Chondrocyte (in vitro differentiated cells): ENCODE measurements at regions not wholly inside any gene's neighbourhood (a gene's known extent, or its start where the extent isn't known, plus 50 kb on each side); places are given as distances from the start of the nearest gene placed in this dataset.

Experiments
- DNase-seq: peaks from one replicate; pipeline ENCODE4 v3.0.0; 2021; ENCODE audit warnings: mixed read lengths, low spot score
- H3K27ac Mint-ChIP-seq: one replicate; pipeline ENCODE4 v1.8.0; 2021; ENCODE audit warnings: mild to moderate bottlenecking, moderate library complexity, mixed read lengths; ENCODE audit not compliant: unreplicated experiment
- H3K27me3 Mint-ChIP-seq: 2 replicates; pipeline ENCODE4 v1.8.0; 2021; ENCODE audit warnings: low read depth, mixed read lengths
- H3K36me3 Mint-ChIP-seq: 2 replicates; pipeline ENCODE4 v1.8.0; 2021; ENCODE audit warnings: low read depth, mixed read lengths
- H3K4me1 Mint-ChIP-seq: 2 replicates; pipeline ENCODE4 v1.8.0; 2021; ENCODE audit warnings: low read depth, mild to moderate bottlenecking, mixed read lengths
- H3K4me3 Mint-ChIP-seq: one replicate; pipeline ENCODE4 v1.8.0; 2021; ENCODE audit warnings: mild to moderate bottlenecking, moderate library complexity, mixed read lengths; ENCODE audit not compliant: unreplicated experiment
- H3K9me3 Mint-ChIP-seq: 2 replicates; pipeline ENCODE4 v1.8.0; 2021; ENCODE audit warnings: low read depth, mixed read lengths
- TF ChIP-seq, protein P1 (sequence below): fragments of 200-600 bp; sonication (generic); IDR thresholded peaks from 2 replicates; pipeline ENCODE4 v1.5.0; 2021; ENCODE audit warnings: antibody characterized with exemption, mild to moderate bottlenecking, moderate library complexity

DNA sequence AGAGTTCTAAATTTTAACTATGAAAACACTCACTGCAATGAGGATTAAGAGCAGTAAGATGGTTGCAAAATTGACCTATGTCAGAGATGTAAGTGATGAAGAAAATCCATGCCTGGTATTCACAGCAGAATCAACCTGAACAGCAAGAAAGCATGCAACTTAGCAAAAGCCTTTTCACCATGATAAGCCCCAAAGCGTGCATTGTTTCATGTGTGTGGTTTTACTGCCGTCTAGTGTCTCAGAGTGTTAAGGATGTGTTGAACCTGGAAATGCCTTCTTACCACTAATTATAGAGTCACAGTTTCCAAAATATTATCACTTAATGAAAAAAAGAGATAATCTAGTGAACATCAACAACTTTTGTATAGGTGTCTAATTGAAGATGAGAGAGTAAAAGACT lies 415.2 kb upstream of the TRPC7 start:
- H3K4me1 Mint-ChIP-seq, result peaks cover 22% of the 10 kb centered on the region
- peaks cover 2% of the 10 kb centered on the region for H3K36me3 Mint-ChIP-seq

DNA sequence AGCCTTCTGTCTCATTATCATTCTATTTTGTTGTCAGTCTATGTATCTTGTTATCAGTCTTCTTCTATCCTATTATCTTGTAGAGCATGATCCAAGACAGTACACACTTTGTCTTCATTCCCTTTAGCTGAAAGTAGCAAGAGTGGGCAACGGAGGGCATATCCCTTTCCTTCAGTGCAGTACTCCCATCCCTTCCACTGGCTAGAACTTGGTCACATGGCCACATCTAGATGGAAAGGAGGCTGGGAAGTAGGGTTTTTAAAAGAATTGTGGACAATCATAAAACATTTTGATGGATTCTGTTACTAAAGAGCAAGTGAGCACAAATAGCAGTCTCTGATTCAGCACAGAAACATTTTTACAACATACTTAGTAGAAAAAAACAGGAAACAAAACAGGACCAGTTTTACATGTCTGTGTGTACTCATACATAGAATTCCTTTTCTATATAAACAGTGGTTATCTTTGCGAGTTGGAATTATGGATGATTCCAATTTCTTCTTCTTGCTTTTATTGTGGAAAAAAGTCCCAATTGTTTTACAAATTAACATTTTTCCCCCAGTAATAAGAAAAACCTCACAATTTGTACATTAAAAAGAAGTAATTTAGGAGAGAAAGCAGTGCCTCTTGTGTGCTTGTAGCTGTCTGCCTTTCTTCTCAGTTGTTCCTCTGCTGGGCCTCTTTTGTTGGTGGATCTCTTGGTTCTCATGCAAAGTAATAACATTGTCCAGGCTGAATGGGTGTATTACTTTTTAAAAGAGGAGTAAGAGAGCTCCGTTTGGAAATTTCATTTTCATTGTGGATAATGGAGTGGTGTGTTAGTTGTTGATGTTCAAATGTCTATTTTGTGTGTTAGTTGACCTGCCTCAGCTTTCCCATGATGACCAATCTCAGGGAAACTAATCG lies 410.9 kb upstream of the TRPC7 start:
- peaks cover 17% of the 10 kb centered on the region for H3K4me1 Mint-ChIP-seq
- peak overlapping the region; percentile 2 for H3K27ac Mint-ChIP-seq
- no peak overlapping the region for H3K4me3 Mint-ChIP-seq
- DNase-seq, result no peak
- peaks cover 15% of the 10 kb centered on the region for H3K27me3 Mint-ChIP-seq
- H3K9me3 Mint-ChIP-seq, result peaks cover 7% of the 10 kb centered on the region
- peaks cover 2% of the 10 kb centered on the region for H3K36me3 Mint-ChIP-seq
- TF ChIP-seq, protein P1, sequence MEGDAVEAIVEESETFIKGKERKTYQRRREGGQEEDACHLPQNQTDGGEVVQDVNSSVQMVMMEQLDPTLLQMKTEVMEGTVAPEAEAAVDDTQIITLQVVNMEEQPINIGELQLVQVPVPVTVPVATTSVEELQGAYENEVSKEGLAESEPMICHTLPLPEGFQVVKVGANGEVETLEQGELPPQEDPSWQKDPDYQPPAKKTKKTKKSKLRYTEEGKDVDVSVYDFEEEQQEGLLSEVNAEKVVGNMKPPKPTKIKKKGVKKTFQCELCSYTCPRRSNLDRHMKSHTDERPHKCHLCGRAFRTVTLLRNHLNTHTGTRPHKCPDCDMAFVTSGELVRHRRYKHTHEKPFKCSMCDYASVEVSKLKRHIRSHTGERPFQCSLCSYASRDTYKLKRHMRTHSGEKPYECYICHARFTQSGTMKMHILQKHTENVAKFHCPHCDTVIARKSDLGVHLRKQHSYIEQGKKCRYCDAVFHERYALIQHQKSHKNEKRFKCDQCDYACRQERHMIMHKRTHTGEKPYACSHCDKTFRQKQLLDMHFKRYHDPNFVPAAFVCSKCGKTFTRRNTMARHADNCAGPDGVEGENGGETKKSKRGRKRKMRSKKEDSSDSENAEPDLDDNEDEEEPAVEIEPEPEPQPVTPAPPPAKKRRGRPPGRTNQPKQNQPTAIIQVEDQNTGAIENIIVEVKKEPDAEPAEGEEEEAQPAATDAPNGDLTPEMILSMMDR, result no peak

More for the DNA sequence above, 415.2 kb upstream of the TRPC7 start:
- no peak overlapping the region for H3K27ac Mint-ChIP-seq
- no peak overlapping the region for H3K4me3 Mint-ChIP-seq
- H3K27me3 Mint-ChIP-seq, result no peaks in the 10 kb centered on the region
- TF ChIP-seq, protein P1, result no peak
- DNase-seq, result no peak
- H3K9me3 Mint-ChIP-seq, result peaks cover 6% of the 10 kb centered on the region

DNA sequence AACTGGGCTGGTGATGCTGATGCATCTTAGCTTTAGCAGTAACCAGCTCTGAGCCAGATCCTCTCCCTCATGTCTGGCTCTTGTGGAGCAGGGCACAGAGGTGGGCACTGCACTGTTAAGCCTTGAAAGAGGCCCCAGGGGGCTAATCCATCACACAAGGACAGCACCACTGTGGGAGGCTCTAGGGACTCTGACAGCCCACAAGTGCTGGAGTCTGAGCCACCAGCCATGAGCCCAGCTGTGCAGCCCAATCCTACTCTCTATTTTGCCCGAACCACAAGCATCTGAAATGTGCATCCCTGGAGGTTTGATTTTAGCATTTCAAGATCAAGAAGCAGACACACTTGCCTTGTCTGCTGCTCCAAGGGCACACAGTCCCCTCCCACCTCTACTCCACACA lies 407.1 kb upstream of the TRPC7 start:
- DNase-seq, result no peak
- peaks cover 2% of the 10 kb centered on the region for H3K36me3 Mint-ChIP-seq
- peaks cover 19% of the 10 kb centered on the region for H3K27me3 Mint-ChIP-seq
- peaks cover 7% of the 10 kb centered on the region for H3K9me3 Mint-ChIP-seq
- H3K4me3 Mint-ChIP-seq, result no peak overlapping the region
- H3K27ac Mint-ChIP-seq, result no peak overlapping the region
- TF ChIP-seq, protein P1, result no peak
- H3K4me1 Mint-ChIP-seq, result peaks cover 15% of the 10 kb centered on the region

DNA sequence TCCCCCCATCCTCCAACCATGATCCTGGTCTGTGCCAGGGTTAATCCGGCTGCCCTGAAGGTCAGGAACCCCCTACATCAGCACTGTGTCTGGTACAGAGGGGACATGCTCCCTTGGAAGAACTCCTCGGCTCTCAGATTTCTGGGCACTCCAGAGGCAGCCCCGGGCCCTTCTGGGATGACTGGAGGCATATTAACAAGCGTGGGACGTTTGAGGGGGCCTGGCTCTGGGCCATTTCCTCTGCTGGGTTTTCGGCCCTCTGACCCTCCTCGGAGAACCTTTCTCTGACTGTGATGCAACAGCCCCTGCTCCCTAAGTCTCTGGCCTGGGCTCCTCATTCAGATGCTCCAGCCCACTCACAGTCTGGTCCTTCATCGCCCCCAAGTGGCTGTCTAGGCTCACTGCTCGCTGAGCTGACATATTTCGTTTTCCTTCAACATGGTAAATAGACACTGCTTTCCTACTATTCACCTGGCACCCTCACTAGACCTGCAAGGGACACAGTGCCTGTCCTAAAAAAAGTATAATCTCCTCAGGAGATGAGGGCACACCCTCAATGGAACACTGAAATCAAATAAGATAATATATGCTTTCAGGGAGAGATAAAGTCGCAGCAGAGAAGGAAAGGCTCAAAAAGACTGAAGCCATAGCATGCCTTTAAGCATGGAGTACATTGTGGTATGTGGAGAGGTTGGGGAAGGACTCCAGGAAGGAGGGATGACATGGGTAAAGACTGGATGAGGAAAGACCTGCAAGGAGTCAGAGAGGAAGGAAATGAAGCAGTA lies 404.7 kb upstream of the TRPC7 start:
- Mint-ChIP-seq H3K27ac (no peak overlapping the region), H3K4me3 (no peak overlapping the region), H3K9me3 (no peaks in the 10 kb centered on the region), H3K27me3 (peaks cover 19% of the 10 kb centered on the region), H3K36me3 (no peaks in the 10 kb centered on the region), H3K4me1 (peaks cover 8% of the 10 kb centered on the region)
- TF ChIP-seq, protein P1, result peak; percentile 90
- DNase-seq, result no peak

DNA sequence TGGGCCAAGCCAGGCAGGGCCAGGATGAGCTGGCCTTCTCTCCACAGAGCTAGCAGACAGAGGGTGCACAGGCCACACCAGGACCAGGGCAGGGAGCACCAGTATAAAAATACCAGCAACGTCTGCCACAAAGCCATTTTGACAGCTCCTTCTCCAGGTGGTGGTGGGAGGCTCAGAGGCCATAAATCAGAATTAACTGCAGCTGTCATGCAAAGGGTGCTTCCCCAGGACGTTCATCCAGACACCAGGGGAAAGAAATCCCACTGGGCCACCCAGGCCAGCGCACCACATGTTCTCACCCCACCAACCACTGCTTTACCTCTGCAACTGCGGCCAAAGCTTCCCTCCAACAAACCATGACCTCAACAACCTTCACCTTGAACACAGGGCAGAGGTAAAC lies 403.7 kb upstream of the TRPC7 start:
- Mint-ChIP-seq H3K27me3 (peaks cover 15% of the 10 kb centered on the region), H3K36me3 (no peaks in the 10 kb centered on the region), H3K9me3 (no peaks in the 10 kb centered on the region), H3K27ac (no peak overlapping the region), H3K4me1 (peaks cover 5% of the 10 kb centered on the region), H3K4me3 (no peak overlapping the region)
- TF ChIP-seq, protein P1, result no peak
- DNase-seq, result no peak
